Cardiac fibroblast (primary cell): ENCODE measurements at regions not wholly inside any gene's neighbourhood (a gene's known extent, or its start where the extent isn't known, plus 50 kb on each side); places are given as distances from the start of the nearest gene placed in this dataset.

Experiments
- DNase-seq, 2 donors: peaks; one replicate each; pipeline versions ENCODE4 v3.0.0 to v3.0.0-alpha.2; 2010; ENCODE audit warnings: low read depth in 2 of 2
- H3K4me3 ChIP-seq, 2 donors: replicated peaks in 1 of 2; 1 replicate in 1 of 2; 2 replicates in 1 of 2; pipeline ENCODE4 v1.5.1; 2011; ENCODE audit warnings: low read depth in 2 of 2, low read length in 2 of 2, mild to moderate bottlenecking in 2 of 2, moderate library complexity in 1 of 2
- CTCF ChIP-seq: IDR thresholded peaks from one replicate; pipeline ENCODE4 v1.5.1; 2011; ENCODE audit warnings: low read depth, mild to moderate bottlenecking, low read length, inconsistent platforms

- no peak for DNase-seq
- no peak for TF ChIP-seq CTCF
- no peak overlapping the region for H3K4me3 ChIP-seq
Observed at GRCh38 chr10:91061187-91061586, 140.3 kb upstream of the ANKRD1 start.

- no peak overlapping the region for H3K4me3 ChIP-seq
- peak in 1 of 2 donors; percentile 24 for DNase-seq
- TF ChIP-seq CTCF, result no peak
Observed at GRCh38 chr10:91061608-91062007, 140.7 kb upstream of the ANKRD1 start.

GRCh38 chr10:91062091-91062490 is 141.2 kb upstream of the ANKRD1 start:
- H3K4me3 ChIP-seq, result no peak overlapping the region
- no peak for TF ChIP-seq CTCF
- no peak for DNase-seq

- DNase-seq, result no peak
- H3K4me3 ChIP-seq, result no peak overlapping the region
- TF ChIP-seq CTCF, result no peak
Observed at GRCh38 chr10:91071786-91072185, 148.7 kb upstream of the PCGF5 start.

GRCh38 chr10:91073286-91073979 is 147.0 kb upstream of the PCGF5 start:
- no peak overlapping the region for H3K4me3 ChIP-seq
- TF ChIP-seq CTCF, result no peak
- DNase-seq, result no peak

GRCh38 chr10:91076991-91077548 is 143.4 kb upstream of the PCGF5 start:
- no peak overlapping the region for H3K4me3 ChIP-seq
- no peak for DNase-seq
- TF ChIP-seq CTCF, result no peak
